Renal cortex interstitium (tissue), 11 donors: ENCODE measurements at regions not wholly inside any gene's neighbourhood (a gene's known extent, or its start where the extent isn't known, plus 50 kb on each side); places are given as distances from the start of the nearest gene placed in this dataset.
"Not testable (repeated sequence)": the region's sequence is repeated elsewhere in the genome, so short reads cannot be mapped to it uniquely, and the experiment has no call there.

Experiments used
- DNase-seq, 11 donors: peaks; one replicate each; pipeline ENCODE4 v3.0.0-alpha.2; 2013; ENCODE audit warnings: low read depth in 9 of 11, low spot score in 4 of 11; ENCODE audit errors: extremely low read depth in 1 of 11

GRCh38 chr7:69259445-69259844, 338.8 kb upstream of the AUTS2 start:
- DNase-seq = no peak

- no peak for DNase-seq
Measured at GRCh38 chr7:69260023-69260422, 338.3 kb upstream of the AUTS2 start.

- DNase-seq = no peak
Measured at GRCh38 chr7:69263550-69263949, 334.7 kb upstream of the AUTS2 start.

- DNase-seq = no peak
Measured at GRCh38 chr7:69269806-69270205, 328.5 kb upstream of the AUTS2 start.

GRCh38 chr7:69272101-69272500, 326.2 kb upstream of the AUTS2 start:
- DNase-seq = no peak

GRCh38 chr7:69276011-69276729, 322.1 kb upstream of the AUTS2 start:
- peak in 2 of 11 donors; percentile 22 for DNase-seq

GRCh38 chr7:69277366-69277765, 320.9 kb upstream of the AUTS2 start:
- no peak for DNase-seq

- DNase-seq = no peak
Measured at GRCh38 chr7:69282946-69283345, 315.3 kb upstream of the AUTS2 start.

GRCh38 chr7:69283421-69283820, 314.9 kb upstream of the AUTS2 start:
- DNase-seq = no peak

- peak in 1 of 11 donors; percentile 22 for DNase-seq
Measured at GRCh38 chr7:69285854-69286253, 312.4 kb upstream of the AUTS2 start.

GRCh38 chr7:69295977-69296376, 302.3 kb upstream of the AUTS2 start:
- DNase-seq = no peak

- no peak for DNase-seq
Measured at GRCh38 chr7:69301253-69301652, 297.0 kb upstream of the AUTS2 start.

- DNase-seq = no peak
Measured at GRCh38 chr7:69309601-69310000, 288.7 kb upstream of the AUTS2 start.

GRCh38 chr7:69311489-69311888, 286.8 kb upstream of the AUTS2 start:
- no peak for DNase-seq

- DNase-seq = not testable (repeated sequence)
Measured at GRCh38 chr7:69313852-69314251, 284.4 kb upstream of the AUTS2 start.

GRCh38 chr7:69318794-69319193, 279.5 kb upstream of the AUTS2 start:
- DNase-seq = no peak

GRCh38 chr7:69328516-69328915, 269.8 kb upstream of the AUTS2 start:
- no peak for DNase-seq

GRCh38 chr7:69334701-69335100, 263.6 kb upstream of the AUTS2 start:
- DNase-seq = peak in 7 of 11 donors; percentile 9 to 45 (median 27)

GRCh38 chr7:69335331-69335730, 262.9 kb upstream of the AUTS2 start:
- DNase-seq = no peak

- DNase-seq = no peak
Measured at GRCh38 chr7:69336976-69337375, 261.3 kb upstream of the AUTS2 start.

GRCh38 chr7:69338144-69338543, 260.1 kb upstream of the AUTS2 start:
- DNase-seq = peak in 9 of 11 donors; percentile 5 to 47 (median 30)
